Pancreas (tissue), 10 donors: ENCODE measurements at regions not wholly inside any gene's neighbourhood (a gene's known extent, or its start where the extent isn't known, plus 50 kb on each side); places are given as distances from the start of the nearest gene placed in this dataset.
A peak's percentile ranks its signal among the peaks of the same experiment; 100 is the strongest.
"Not testable (repeated sequence)": the region's sequence is repeated elsewhere in the genome, so short reads cannot be mapped to it uniquely, and the experiment has no call there.

Experiments
- ATAC-seq, 4 donors: fragments of 200-7000 bp; cut with Tn5 transposase; one replicate each; pipeline versions ENCODE4 v1.8.0 to v1.9.1; 2020; ENCODE audit warnings: mild to moderate bottlenecking in 4 of 4, moderate library complexity in 4 of 4
- DNase-seq, 6 donors: peaks; one replicate each; pipeline ENCODE4 v3.0.0-alpha.2; 2020
- FAIRE-seq: peaks from 2 replicates; lab custom pipeline; 2012; peaks lifted over from hg19 to GRCh38; lab: Jason Lieb, UNC
- H3K27ac ChIP-seq, 4 donors: fragments of 200-600 bp; sonication (generic); 1 replicate in 3 of 4; 2 replicates in 1 of 4; pipeline versions ENCODE4 v1.5.0 to v1.8.0; 2020
- H3K27me3 ChIP-seq, 4 donors: fragments of 200-600 bp; one replicate each; pipeline ENCODE4 v1.8.0; 2021
- H3K36me3 ChIP-seq, 3 donors: fragments of 200-600 bp; sonication (generic) in 1 of 3; one replicate each; pipeline versions ENCODE4 v1.5.0 to v1.8.0; 2020 to 2021
- H3K4me1 ChIP-seq, 3 donors: fragments of 200-600 bp; one replicate each; pipeline ENCODE4 v1.8.0; 2021
- H3K4me3 ChIP-seq, 4 donors: fragments of 200-600 bp; sonication (generic) in 2 of 4; one replicate each; pipeline versions ENCODE4 v1.5.0 to v1.8.0; 2020 to 2021
- H3K9me3 ChIP-seq, 4 donors: fragments of 200-600 bp; one replicate each; pipeline ENCODE4 v1.8.0; 2021
- CTCF ChIP-seq, 4 donors: fragments of 200-600 bp; sonication (generic) in 3 of 4; IDR thresholded peaks; one replicate each; pipeline versions ENCODE4 v1.5.0 to v1.8.0; 2021; ENCODE audit warnings: antibody characterized with exemption in 4 of 4
- WGBS, 2 donors: extraction: QIAGEN DNeasy Blood & Tissue Kit; methylation state at CpG; one replicate each; pipeline ENCODE4 v1.1.7; 2013; 5-methylcytosine and 5-hydroxymethylcytosine counted together
- intact Hi-C, 3 donors: fragments of 100-400 bp; cut with DNase I; formaldehyde crosslinking; loops; one replicate each; pipeline versions ENCODE4 v1.11.1 to v1.14.2; 2022
- donor health status: healthy with polysubstance abuse.
- donor health status: DM: no; HTN: no; CAD: no; lungs with moderate emphysema.
- donor health status: DM: no; HTN: no; CAD: no.
- donor health status: control.
- donor health status: control.
- donor health status: Bipolar disorder and iron deficiency.
- donor health status: DM: yes; HTN: yes; CAD: no.
- donor health status: DM: no; HTN: no; CAD: no.
- donor health status: DM: no; HTN: no; CAD: no.
- donor health status: DM: yes; HTN: yes; CAD: no.

GRCh38 chr14:25381498-25381897 is 331.6 kb upstream of the STXBP6 start:
- FAIRE-seq = no peak
- no peaks in the 10 kb centered on the region for H3K4me1 ChIP-seq
- H3K9me3 ChIP-seq = no peaks in the 10 kb centered on the region
- H3K4me3 ChIP-seq = no peak overlapping the region
- intact Hi-C loops = no loop called here
- H3K36me3 ChIP-seq = no peaks in the 10 kb centered on the region
- no peak for ATAC-seq
- DNase-seq = no peak
- WGBS, 2 donors = 31 to 34% methylated on average over 3 of the region's 3 CpGs
- no peaks in the 10 kb centered on the region for H3K27me3 ChIP-seq
- no peak overlapping the region for H3K27ac ChIP-seq
- peak in 2 of 4 donors; percentile 8 to 10 for TF ChIP-seq CTCF (IDR thresholded peaks at IDR 0.05)

GRCh38 chr14:25375639-25376038 is 325.7 kb upstream of the STXBP6 start:
- Histone ChIP-seq H3K27ac (no peak overlapping the region), H3K36me3 (no peaks in the 10 kb centered on the region), H3K4me3 (no peak overlapping the region), H3K4me1 (no peaks in the 10 kb centered on the region), H3K9me3 (no peaks in the 10 kb centered on the region), H3K27me3 (no peaks in the 10 kb centered on the region)
- ATAC-seq = no peak
- no peak for TF ChIP-seq CTCF (IDR thresholded peaks at IDR 0.05)
- no peak for DNase-seq
- no peak for FAIRE-seq
- intact Hi-C loops = no loop called here
- whole genome bisulfite sequencing, 2 donors = 57 to 65% methylated on average over 2 of the region's 2 CpGs

GRCh38 chr14:25371068-25371467 is 321.1 kb upstream of the STXBP6 start:
- no peak overlapping the region for H3K27ac ChIP-seq
- DNase-seq = no peak
- H3K36me3 ChIP-seq = no peaks in the 10 kb centered on the region
- ATAC-seq = no peak
- WGBS, 2 donors = 36 to 59% methylated on average over 1 of the region's 1 CpG
- intact Hi-C loops = no loop called here
- no peak for TF ChIP-seq CTCF (IDR thresholded peaks at IDR 0.05)
- H3K9me3 ChIP-seq = no peaks in the 10 kb centered on the region
- no peak for FAIRE-seq
- H3K4me1 ChIP-seq = no peaks in the 10 kb centered on the region
- H3K4me3 ChIP-seq = no peak overlapping the region
- H3K27me3 ChIP-seq = no peaks in the 10 kb centered on the region

GRCh38 chr14:25370057-25370456 is 320.1 kb upstream of the STXBP6 start:
- peak in 1 of 6 donors; percentile 24 for DNase-seq
- H3K27me3 ChIP-seq, H3K4me1 ChIP-seq, H3K9me3 ChIP-seq, ATAC-seq, H3K27ac ChIP-seq, intact Hi-C loops, FAIRE-seq, H3K36me3 ChIP-seq, H3K4me3 ChIP-seq: not testable (repeated sequence)
- 64 to 79% methylated on average over 10 of the region's 10 CpGs for WGBS, 2 donors

GRCh38 chr14:25358330-25358729 is 308.4 kb upstream of the STXBP6 start:
- Histone ChIP-seq H3K9me3 (no peaks in the 10 kb centered on the region), H3K4me3 (no peak overlapping the region), H3K4me1 (no peaks in the 10 kb centered on the region), H3K27me3 (no peaks in the 10 kb centered on the region), H3K36me3 (no peaks in the 10 kb centered on the region), H3K27ac (no peak overlapping the region)
- DNase-seq (no peak), ATAC-seq (no peak), FAIRE-seq (no peak)
- TF ChIP-seq CTCF (IDR thresholded peaks at IDR 0.05) = no peak
- intact Hi-C loops = no loop called here
- 42 to 74% methylated on average over 1 of the region's 1 CpG for WGBS, 2 donors

GRCh38 chr14:25351269-25351668 is 301.3 kb upstream of the STXBP6 start:
- WGBS, 2 donors = 53 to 59% methylated on average over 4 of the region's 4 CpGs
- no peak overlapping the region for H3K27ac ChIP-seq
- H3K27me3 ChIP-seq = no peaks in the 10 kb centered on the region
- H3K4me1 ChIP-seq = no peaks in the 10 kb centered on the region
- DNase-seq (no peak), FAIRE-seq (no peak), ATAC-seq (no peak)
- no peaks in the 10 kb centered on the region for H3K36me3 ChIP-seq
- TF ChIP-seq CTCF (IDR thresholded peaks at IDR 0.05) = no peak
- H3K9me3 ChIP-seq = no peaks in the 10 kb centered on the region
- intact Hi-C loops = no loop called here
- H3K4me3 ChIP-seq = no peak overlapping the region
